GM12874 (cell line): ENCODE measurements at regions not wholly inside any gene's neighbourhood (a gene's known extent, or its start where the extent isn't known, plus 50 kb on each side); places are given as distances from the start of the nearest gene placed in this dataset.

Experiments used
- CTCF ChIP-seq: IDR thresholded peaks from 2 replicates; pipeline ENCODE4 v1.5.1; 2011; ENCODE audit warnings: low read depth, mild to moderate bottlenecking, control low read depth, low read length, moderate library complexity; ENCODE audit not compliant: insufficient read depth

- TF ChIP-seq CTCF: no peak
These were observed 76.0 kb upstream of the VEGFC start for GRCh38 chr4:176868676-176869075.

DNA sequence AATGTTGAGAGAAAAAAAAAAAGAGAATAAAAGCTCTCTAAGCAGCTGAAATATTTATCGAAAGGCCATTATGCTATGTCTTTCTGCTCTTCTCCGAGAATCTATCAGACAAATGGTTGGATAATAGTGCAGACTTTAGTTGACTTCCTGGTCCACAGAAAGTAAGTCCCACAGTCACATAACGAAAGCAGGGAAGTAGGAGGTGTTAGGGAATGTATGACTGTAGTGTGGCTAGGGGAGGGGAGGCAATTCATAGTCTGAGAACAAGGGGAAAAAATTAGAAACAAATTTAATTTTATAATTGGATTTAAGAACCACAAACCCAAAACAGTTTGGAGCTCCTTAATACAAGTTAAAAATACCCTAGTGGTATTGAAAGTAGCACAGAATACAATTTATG lies 79.7 kb upstream of the VEGFC start:
- TF ChIP-seq CTCF: no peak

GRCh38 chr4:176874721-176875445 lies 82.2 kb upstream of the VEGFC start:
- TF ChIP-seq CTCF: no peak

- no peak for TF ChIP-seq CTCF
These were observed 82.8 kb upstream of the VEGFC start for GRCh38 chr4:176875446-176875930.

DNA sequence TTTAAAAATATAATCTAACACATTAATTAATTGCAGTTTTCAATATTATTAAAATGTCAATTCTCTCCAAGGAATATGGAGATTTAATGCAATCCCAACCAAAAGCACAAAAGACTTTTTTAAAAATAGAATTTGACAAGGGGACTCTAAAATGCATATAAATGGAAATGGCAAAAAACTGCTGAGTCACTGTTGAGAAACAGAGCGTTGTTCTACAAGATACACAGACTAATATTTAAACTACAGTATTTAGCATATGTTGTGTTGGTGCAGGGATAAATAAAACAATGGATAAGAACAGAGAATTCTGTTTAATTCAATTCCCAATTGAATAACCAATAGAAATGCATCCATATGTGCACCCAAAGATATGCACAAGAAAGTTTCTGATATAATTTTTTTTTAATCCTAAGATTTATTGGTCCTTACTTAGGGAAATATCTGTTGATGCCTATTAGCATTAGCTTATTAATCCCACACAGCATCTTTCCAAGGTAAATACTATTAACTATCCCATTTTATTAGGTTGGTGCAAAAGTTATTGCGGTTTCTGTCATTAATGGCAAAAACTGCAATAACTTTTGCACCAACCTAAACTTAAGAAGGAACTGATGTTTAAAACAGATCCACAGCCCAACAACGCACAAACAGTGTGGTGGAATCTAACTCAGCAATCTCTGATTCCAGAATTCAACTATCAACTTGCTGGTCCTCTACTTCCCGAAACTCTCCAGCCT lies 86.8 kb upstream of the VEGFC start:
- no peak for TF ChIP-seq CTCF

GRCh38 chr4:176882206-176882605 lies 89.5 kb upstream of the VEGFC start:
- TF ChIP-seq CTCF: no peak

- TF ChIP-seq CTCF: no peak
These were observed 90.4 kb upstream of the VEGFC start for GRCh38 chr4:176883108-176883550.
